GM23248 (cell line): ENCODE measurements at regions not wholly inside any gene's neighbourhood (a gene's known extent, or its start where the extent isn't known, plus 50 kb on each side); places are given as distances from the start of the nearest gene placed in this dataset.

Experiments
- EZH2 ChIP-seq: fragments of 200-600 bp; sonication (generic); IDR thresholded peaks from 2 replicates; pipeline ENCODE4 v1.6.1; 2018; ENCODE audit warnings: antibody characterized with exemption, mild to moderate bottlenecking; ENCODE audit not compliant: insufficient read depth, poor library complexity, severe bottlenecking
- EZH2phosphoT487 ChIP-seq: fragments of 200-600 bp; sonication (generic); IDR thresholded peaks from 2 replicates; pipeline ENCODE4 v1.6.1; 2018; ENCODE audit warnings: antibody characterized with exemption, moderate library complexity, mild to moderate bottlenecking, low read depth; ENCODE audit not compliant: insufficient read depth

DNA sequence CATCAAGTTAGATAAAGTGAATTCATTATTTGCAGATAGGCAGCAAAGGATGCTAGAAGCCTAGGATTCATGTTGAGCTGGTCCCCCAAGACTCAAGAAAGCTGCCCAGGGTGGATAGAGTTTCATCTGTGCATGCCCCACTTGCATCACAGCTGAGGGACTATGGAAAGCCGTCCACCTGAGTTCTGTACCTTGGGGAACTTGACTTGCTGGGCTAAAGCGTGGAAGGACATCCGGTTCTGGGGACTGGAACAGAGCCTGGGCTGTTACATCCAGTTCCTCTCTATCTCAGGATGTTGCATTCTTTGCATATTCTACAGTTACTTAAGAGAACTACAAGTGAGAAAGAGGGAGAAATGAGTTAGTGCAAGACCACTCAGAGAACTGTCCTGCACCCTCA lies 458.4 kb downstream of the SHISA9 start:
- TF ChIP-seq EZH2, result no peak
- no peak for TF ChIP-seq EZH2phosphoT487
